ENCODE measurements at regions not wholly inside any gene's neighbourhood (a gene's known extent, or its start where the extent isn't known, plus 50 kb on each side); places are given as distances from the start of the nearest gene placed in this dataset.

DNA sequence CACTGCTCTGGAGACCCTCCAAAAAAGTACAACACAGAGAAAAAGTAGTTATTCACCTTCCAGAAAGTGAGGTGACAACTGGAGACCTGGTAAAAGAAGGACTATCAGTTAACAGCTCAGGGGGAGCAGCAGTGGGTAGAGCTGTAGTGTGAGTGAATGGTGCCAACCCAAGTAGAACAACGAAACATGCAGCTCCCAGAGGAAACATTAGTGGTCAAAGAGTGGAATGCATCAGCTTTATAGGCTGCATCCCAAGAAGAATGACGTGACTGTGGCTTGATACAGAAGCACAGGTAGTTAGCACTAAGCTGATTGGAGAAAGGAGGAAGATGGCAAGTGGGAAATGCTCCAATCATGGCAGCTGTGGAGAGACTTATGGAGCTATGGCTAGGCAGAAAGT, 275.7 kb upstream of the CAMK1G start:
- no peak for ATAC-seq
- DNase-seq (ENCODE audit: missing footprints), result no peak
- intact Hi-C loops (cut with DNase I), result no loop called here

DNA sequence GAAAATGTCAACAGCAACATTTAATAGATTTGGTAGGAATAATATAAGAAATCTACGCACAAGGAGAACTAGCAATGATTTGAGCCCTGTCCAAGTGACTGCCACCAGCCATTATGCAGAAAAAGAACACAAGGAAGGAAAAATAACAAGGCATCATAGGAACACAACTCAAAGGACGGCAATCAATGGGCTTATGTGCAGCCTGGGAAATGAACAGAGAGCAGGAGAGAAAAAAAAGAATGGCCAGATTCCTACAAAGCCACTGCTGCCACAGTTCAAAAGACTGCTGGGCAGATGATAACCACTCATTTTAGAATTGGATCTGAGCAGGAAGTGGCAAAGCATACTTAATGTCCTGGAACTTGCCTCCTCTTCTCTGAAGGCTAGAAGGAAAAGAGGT, 274.3 kb upstream of the CAMK1G start:
- ATAC-seq, result no peak
- intact Hi-C loops (cut with DNase I), result no loop called here

DNA sequence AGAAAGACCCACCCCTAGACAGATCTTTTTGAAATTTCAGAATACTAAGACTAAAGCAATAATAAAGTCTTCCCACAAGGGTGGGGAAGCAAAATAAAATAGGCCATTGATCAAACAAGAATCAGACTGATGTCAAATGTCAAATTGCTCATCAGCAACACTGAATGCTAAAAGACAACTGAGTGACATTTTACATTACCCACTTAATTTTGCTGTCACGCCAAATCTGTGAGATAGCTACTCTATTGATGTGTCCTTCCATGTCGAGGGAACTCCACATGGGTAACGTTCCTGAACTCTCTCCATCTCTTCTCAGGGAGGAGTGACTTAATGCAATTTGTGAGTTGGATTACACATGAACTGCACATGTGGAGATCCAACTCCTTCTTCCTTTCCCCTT, 271.7 kb upstream of the CAMK1G start:
- no peak for ATAC-seq
- no peak for DNase-seq (ENCODE audit: missing footprints)
- intact Hi-C loops (cut with DNase I), result no loop called here

More for the DNA sequence above, 274.3 kb upstream of the CAMK1G start:
- no peak for DNase-seq (ENCODE audit: missing footprints)

DNA sequence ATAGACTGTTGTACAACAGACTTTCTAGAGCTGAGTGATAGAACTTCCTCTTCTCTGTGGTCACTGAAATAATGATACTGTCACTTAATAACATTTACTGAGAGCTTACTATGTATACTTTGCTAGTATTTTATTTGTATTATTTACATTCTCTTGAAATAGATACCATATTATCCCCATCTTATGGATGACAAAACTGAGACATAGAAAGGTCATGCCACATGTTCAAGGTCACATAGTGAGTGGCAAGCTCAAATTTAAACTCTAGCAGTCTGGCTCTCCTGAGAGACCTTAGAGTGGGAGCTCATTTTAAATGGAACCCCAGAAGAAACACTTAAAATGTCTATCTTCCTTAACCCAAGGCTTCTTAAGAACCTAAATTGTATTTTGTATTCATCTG, 266.6 kb upstream of the CAMK1G start:
- intact Hi-C loops (cut with DNase I), result no loop called here
- no peak for ATAC-seq
- no peak for DNase-seq (ENCODE audit: missing footprints)

DNA sequence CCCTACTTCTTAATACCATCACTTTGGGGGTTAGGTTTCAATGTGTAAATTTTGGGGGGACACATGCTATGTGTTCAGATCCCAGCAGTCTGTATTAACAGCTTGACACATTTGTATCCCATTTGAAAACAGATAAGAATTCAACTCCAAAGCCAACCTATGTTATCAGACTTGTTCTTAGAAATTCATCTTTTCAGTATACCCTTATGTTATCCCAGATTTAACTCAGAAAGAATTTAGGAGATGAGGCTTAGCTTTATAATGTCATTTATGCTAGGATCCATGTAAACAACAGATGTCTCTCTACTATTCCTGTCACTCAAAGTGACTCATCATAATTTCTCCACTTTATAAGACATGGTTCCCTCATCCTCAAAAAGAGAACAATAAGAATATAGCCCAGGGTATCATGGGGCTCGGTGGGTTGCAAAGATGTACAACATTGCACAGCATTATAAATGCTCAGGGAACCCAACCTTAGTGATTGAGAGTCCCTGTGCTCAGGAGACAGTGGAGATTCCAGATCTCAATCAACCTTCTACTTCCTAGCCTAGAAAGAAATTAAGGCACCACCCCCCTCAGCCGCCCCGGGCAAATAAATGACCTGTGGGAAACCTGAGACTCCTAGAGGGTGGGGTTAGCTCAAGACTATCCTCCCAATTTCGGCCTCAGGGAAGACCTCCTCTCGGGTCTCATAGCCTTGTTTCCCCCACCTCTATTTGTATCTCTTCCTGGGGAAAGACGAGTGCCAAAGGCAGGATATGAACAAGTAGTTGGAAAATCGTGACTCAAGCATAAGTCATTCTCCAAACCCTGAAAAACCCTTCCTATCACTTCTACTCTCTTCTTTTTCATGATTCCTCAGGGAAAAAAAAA, 265.1 kb upstream of the CAMK1G start:
- no peak for ATAC-seq
- no peak for DNase-seq (ENCODE audit: missing footprints)
- intact Hi-C loops (cut with DNase I), result no loop called here

DNA sequence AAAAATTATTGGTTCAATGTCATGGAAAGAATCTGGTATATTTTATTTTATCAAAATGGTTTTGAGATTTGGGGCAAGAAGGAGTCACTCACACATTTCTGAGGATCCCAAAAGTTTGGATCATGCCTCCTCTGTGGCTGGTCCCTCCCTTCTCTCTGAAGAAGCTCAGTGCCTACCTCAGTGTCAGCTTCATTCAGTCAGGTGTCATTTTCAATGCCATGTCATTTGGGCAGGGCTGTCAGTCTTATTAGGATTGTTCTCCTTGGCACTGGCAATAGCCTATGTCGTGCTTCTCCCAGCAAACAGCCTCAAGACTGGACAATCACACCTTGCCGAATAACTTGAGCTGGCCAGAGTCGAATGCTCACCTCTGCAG, 264.5 kb upstream of the CAMK1G start:
- intact Hi-C loops (cut with DNase I), result no loop called here
- no peak for DNase-seq (ENCODE audit: missing footprints)
- no peak for ATAC-seq

DNA sequence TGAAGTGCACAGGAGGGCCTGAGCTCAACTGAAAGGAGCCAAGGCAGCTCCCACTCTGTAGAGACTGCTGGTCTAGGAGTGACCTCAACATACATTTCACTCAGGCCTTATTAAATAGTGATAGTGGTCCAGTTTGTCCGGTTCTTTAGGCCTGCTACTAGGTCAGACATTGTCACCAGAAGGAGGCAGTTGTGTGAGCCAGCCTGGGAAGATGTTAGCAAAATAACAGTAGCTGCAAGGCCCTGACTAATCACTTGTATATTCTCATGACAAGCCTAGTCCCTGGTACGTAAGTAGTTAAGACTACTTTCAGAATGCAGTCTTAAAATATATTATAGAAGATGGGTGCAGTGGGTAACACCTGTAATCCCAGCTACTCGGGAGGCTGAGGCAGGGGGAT, 264.0 kb upstream of the CAMK1G start:
- no peak for ATAC-seq
- DNase-seq (ENCODE audit: missing footprints), result no peak
- intact Hi-C loops (cut with DNase I), result no loop called here

DNA sequence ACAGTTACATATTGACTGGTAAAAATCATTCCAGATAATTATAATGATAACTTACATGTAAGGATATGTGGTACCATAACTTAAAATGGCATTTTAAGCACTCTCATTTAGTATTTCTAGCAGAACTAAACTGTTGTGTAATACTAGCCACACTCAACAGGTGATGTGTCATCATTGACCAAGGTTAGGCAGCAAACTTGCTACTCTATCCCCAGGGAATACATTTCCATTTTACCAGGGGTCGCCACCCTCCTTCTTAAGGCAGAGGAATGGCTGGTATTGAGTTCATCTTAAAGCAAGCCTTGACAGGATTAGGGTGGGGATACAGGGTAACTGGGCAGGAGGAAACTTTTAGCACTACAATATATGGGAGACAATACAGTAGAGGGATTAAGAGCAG, 259.8 kb upstream of the CAMK1G start:
- no peak for DNase-seq (ENCODE audit: missing footprints)
- no peak for ATAC-seq
- intact Hi-C loops (cut with DNase I), result no loop called here

DNA sequence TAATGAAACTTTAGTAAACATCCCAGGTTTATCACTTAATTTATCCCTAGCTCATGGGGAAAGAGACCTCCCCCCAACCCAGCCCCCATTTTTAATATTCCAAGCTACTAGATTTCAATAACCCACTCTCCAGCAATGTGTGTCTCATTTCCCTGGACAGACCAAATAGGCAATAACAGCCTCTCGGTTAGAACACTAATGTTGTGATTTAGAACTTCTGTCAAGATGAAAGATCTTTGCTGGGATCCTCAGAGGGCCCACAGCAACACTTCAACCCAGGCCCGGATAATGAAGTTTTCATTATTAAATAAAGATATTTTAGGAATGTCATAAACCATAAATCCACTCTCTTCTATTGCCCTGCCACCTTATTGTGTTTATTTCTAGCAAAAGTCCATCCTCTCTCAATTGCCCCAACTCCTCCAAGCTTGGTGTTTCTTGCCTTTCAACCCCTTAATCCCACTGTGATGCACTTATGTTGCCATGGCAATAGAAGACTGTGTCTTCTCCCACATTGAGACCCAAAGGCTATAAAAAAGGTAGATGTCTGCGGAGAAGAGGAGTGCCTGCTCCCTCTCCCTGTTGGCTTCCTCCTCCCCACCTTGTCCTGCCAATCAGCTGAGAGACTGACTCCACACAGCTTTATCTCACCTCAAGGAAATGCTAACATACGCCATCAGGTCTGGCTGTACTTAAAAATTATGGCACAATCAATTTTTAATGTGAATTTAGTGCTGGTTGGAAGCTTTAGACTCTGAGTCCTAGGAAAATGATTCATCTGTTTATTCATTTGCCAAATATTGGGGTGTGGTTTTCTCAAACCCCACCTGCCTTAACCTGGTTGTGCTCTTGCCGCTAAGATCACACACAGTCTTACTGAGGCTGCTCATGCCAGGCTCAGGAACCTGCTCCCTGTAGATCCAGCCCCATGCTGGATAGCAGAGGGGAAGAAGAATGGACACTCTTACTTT, 258.3 kb upstream of the CAMK1G start:
- DNase-seq (ENCODE audit: missing footprints) (no peak), ATAC-seq (no peak)
- intact Hi-C loops (cut with DNase I), result no loop called here

DNA sequence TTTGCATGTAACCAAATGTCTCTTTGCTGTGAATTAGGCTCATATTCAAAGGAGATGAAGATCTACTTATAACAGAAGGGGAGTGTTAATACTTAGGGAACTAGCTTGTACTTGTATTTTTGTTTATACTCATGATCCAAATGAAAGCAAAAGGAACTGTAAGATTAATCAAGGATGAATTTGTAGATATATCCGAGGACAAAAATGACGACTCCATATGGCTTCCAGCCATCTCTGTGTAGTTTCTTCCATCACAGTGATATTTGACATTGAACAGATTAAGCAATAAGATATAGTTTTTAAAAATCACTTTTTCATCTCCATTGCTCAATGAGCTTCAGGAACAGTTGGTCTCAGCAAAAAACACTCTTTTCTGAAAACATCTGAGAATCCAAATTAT, 257.4 kb upstream of the CAMK1G start:
- no peak for DNase-seq (ENCODE audit: missing footprints)
- intact Hi-C loops (cut with DNase I), result no loop called here

DNA sequence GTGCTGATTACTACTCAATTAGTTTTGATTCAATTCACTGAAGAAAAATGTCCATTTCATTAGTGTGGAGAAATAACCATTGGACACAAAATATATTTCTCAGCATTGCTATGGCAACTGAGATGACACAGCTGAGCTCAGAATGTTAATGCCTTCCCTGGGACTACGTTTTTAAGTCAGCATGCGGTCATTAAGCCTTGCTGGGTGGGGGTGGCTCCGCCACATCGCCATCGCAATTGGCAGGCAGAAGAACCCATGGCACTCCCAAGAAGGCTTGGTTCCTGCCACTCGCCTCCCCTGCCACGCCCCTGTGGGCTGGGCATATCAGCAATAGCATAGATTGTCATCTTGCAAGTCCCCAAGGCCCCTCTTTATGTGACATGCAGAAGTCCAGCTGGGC, 256.7 kb upstream of the CAMK1G start:
- DNase-seq (ENCODE audit: missing footprints) (no peak), ATAC-seq (no peak)
- intact Hi-C loops (cut with DNase I), result no loop called here

More for the DNA sequence above, 257.4 kb upstream of the CAMK1G start:
- no peak for ATAC-seq

DNA sequence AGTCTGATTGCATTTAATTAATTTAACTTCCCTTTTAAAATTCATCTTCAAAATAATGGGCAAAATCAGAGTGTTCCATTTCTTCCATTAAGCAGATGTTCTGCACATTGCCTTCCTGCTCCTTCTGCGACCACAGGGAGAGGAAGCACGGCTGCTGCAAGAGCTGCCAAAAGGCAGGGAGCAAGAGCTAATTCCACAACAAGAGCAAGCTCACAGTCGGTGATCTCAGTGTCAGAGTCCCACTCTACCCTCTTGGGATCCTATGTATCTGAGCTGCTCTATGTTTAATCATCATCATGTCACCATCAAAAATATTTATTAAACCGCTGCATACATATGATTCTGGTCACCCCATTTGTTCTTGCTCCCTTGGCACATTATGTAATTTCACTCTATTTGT, 255.3 kb upstream of the CAMK1G start:
- ATAC-seq (no peak), DNase-seq (ENCODE audit: missing footprints) (no peak)
- intact Hi-C loops (cut with DNase I), result no loop called here

DNA sequence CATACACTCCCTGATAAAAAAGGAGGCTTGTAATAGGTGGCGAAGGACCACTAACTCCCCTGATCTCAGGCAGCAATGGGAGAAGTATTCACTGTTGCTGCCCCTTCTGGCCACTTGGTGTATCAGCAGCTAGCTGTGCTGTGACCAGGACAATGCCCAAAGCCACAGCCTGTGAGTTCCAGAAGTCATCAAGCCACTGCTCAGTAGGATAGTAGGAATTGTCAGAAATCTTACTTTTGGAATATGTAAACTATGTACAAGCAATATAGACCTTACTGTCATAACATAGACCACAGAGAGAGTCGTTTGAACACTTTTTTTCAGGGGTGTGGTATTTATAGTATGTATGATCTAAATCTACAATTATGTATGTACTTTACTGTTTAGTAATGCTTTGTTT, 248.3 kb upstream of the CAMK1G start:
- ATAC-seq (no peak), DNase-seq (ENCODE audit: missing footprints) (no peak)
- intact Hi-C loops (cut with DNase I), result no loop called here

DNA sequence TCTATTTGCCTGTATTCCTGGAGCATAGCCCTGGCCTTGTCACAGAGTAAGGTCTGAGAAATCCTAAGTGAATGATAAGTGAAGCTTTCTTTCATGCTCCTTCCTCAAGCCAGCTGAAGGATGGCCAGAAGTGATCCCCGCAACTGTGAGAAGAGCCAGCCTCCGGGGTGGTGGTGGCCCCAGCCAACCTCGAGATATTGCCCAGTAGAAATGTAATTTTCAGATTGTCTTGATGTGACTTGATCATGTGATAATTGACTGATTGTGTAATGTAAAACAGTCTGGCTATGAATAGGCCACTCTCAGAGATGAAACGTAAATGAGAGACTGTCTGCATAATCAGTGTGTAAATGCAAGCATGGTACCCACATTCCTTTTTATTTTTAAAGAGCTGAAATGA, 242.4 kb upstream of the CAMK1G start:
- intact Hi-C loops (cut with DNase I), result no loop called here
- ATAC-seq (no peak), DNase-seq (ENCODE audit: missing footprints) (no peak)

DNA sequence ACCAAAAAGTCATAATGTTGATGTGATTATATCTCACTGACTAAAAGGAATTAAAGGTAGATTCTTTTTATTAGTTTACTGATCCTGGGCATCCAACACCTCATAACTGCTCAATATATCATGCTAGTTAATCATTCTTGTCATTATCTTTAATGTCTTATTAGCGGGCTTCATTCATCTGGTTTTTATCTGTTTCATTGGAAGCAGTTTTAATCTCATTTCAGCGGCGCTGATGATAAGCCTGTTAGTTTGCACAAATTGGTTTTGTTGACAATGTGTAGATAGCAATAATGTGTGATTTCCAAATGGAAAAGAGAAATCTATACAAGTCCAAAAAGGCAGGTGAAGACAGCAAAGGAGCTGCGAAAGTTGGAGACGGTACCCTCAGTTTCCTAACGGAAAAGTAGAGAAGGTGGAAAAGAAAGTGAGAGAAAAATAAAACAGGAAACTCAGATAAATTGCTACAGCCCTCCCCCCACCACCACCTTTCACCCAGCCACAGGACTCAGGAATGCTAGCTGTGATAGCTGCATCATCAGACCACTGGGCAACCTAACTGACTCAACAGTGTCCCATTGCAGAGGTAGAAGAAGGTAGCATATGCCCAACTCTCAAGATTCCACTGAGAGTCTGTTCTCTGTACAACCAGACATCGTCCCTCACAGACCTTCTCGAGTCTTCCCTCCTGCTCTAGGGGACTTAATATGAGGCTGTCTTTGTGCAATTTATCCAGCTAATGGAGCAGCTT, 241.7 kb upstream of the CAMK1G start:
- intact Hi-C loops (cut with DNase I), result no loop called here
- no peak for ATAC-seq
- DNase-seq (ENCODE audit: missing footprints), result no peak

DNA sequence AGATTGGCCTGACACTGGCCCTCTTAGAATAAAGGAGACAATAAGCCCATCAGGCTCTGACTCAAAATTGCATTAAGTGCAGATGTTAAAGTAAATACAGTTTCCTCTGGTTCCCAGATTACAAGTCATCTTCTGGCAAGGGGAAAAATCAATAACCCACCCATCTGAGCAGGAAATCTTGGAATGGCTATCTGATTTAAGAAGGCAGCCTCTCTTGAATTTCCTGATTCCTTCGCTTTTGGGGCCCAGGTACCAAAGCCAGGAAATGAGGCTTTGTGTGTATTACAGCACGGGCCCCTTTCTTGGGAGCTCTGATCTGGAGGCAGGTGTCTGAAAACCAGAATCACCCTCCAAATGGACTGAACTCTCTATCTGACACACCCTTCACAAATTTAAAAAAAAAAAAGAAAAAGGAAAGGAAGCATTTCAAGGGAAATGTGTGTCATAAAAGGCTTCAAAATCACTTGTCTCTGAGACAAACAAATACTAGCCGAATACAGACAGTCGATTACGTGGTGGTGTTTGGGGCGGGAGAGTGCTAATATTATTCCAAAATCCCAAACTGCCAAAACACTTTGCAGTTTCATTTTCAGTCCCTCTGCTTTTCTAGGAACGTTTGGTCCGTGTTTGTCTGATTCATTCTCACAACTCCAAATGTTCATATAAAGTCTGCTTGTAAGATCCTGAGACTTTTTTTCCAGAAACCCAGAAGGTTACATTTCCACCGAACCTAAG, 240.9 kb upstream of the CAMK1G start:
- ATAC-seq, result no peak
- intact Hi-C loops (cut with DNase I), result no loop called here
- no peak for DNase-seq (ENCODE audit: missing footprints)

DNA sequence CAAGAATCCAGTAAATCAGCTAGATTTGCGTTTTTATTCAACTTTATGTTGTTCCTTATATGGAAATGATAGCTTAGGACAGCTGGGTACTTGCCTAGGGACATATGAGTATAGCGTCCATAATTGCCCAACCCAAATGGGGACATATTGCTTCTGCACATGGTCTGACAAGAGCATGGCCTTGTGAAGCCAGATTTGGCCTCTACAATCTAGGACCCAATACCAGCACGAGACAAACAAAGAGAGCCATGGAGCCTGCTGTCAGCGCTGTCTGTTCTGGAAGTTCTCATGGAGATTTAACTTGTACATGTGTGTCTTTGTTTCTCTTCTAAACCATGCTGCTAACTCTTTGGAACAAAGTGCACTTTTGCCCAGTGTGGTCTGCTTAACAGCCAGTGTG, 240.0 kb upstream of the CAMK1G start:
- intact Hi-C loops (cut with DNase I), result no loop called here
- DNase-seq (ENCODE audit: missing footprints), result no peak
- no peak for ATAC-seq

DNA sequence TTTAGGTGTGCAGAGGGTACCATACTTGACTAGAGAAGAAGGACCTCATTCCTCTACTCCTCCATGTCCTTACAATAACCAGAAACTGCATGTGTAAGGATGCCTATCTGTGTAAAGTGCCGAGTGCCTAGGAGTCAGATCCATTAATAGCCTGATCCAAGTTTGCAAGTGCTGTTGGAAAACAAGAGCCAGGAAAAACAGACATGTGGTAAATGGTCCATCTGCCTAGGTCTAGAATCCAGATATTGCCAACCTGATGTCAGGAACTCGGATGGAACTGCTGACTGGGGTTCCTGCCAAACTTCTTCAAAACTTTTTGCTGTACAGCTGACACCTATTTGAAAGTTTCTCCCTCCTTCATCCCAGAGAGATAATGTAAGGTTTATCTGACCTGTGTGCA, 239.4 kb upstream of the CAMK1G start:
- ATAC-seq (no peak), DNase-seq (ENCODE audit: missing footprints) (no peak)
- intact Hi-C loops (cut with DNase I), result no loop called here
